HG03460 (cell line): ENCODE measurements at regions not wholly inside any gene's neighbourhood (a gene's known extent, or its start where the extent isn't known, plus 50 kb on each side); places are given as distances from the start of the nearest gene placed in this dataset.

ENCODE experiments used
- ATAC-seq: cut with Tn5 transposase; IDR thresholded peaks from one replicate; pipeline ENCODE4 v1.9.1; 2021; ENCODE audit not compliant: unreplicated experiment

GRCh38 chr10:90652519-90652918, 205.3 kb downstream of the HTR7 start:
- no peak for ATAC-seq

DNA sequence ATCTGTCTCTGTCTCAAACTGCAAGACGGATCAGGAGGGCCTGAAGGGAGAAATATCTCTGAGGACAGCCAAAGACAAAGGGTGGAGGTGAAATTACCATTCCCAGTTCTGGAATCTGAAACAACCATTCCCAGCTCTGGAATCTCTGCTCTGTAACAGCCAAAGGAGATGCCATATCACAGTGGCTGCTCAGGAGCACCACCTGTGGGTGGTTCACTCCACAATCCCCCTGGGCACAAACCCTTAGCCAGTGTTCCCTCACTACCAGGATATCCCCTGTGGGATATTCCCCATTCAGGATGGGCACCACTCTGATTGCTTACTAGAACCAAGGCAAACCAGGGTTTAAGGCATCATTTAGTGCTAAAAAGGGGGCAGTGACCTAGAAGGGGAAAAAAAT, 199.0 kb downstream of the HTR7 start:
- no peak for ATAC-seq

DNA sequence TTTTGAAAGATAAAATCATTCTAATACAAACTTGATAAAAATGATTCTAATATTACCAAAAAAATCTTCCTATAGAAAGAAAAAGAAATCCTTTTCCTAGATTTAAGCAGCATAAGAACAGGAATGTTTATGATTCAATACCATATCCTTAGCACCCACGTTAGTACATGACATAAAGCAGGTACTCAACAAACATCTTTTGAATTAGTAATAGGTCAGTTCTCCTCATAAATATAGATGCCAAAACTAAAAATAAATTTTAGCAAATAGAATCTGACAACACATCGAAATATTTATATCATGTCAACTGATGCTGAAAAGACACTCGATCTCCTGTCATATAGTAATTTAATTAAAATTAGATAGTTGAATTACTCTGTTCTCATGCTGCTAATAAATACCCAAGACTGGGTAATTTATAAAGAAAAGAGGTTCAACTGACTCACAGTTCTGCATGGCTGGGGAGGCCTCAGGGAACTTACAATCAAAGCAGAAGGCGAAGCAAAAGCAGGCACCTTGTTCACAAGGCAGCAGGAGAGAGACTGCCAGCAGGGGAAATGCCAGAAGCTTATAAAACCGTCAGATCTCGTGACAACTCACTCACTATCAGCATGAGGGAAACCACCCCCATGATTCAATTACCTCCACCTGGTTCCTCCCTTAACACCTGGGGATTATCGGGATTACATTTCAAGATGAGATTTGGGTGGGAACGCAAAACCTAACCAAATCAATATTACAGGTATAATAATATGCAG, 191.8 kb downstream of the HTR7 start:
- ATAC-seq, result no peak

DNA sequence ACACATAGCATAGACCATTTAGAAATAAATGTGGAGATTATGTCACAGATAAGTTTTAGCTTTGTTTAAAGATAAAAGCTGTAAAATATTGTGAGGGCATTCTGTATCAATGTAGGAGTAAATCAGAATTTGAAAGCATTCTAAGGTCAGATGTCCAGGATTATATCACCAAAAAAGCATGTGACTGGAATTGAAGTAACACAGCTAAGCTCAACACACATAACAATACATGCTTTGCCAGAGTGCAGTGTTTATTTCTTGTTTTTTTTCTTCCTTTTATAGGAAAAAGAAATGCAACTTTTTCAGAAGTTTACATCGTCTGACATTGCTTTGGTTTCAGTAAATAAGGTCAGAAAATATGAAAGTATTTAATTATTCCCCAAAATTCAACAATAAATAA, 183.4 kb downstream of the HTR7 start:
- no peak for ATAC-seq

- ATAC-seq, result no peak
Measured at GRCh38 chr10:90674928-90675327, 182.9 kb downstream of the HTR7 start.

DNA sequence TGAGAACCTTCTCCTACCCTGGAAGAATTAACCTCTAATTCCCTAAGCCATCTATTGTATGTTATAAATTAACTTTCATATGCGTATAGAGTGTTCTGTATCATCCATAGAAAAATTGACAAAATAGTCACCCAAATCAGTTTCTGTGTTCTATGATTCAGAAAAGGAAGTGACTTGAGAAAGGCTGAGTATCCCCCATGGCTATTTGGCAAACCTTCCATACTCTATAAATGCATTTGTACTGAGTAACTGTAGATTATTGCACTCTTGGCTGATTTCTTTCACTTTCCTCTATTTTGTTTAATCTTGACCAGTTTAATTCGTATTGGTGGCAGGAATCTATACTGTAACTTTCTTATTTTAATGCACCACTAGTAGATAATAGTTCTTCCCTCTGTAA, 182.2 kb downstream of the HTR7 start:
- no peak for ATAC-seq
